GM12872 (cell line): ENCODE measurements at regions not wholly inside any gene's neighbourhood (a gene's known extent, or its start where the extent isn't known, plus 50 kb on each side); places are given as distances from the start of the nearest gene placed in this dataset.

Source experiments
- CTCF ChIP-seq: IDR thresholded peaks from 3 replicates; pipeline ENCODE4 v1.5.1; 2011; ENCODE audit warnings: low read depth, mild to moderate bottlenecking, low read length, moderate library complexity; ENCODE audit not compliant: insufficient read depth

GRCh38 chr2:106978647-106979046, 92.7 kb upstream of the ST6GAL2 start:
- TF ChIP-seq CTCF = no peak

- TF ChIP-seq CTCF = no peak
These were observed 95.5 kb upstream of the ST6GAL2 start for GRCh38 chr2:106981491-106981890.

- no peak for TF ChIP-seq CTCF
These were observed 96.4 kb upstream of the ST6GAL2 start for GRCh38 chr2:106982350-106982749.

GRCh38 chr2:106983305-106983704, 97.3 kb upstream of the ST6GAL2 start:
- TF ChIP-seq CTCF = no peak

- no peak for TF ChIP-seq CTCF
These were observed 102.4 kb upstream of the ST6GAL2 start for GRCh38 chr2:106988361-106988760.

GRCh38 chr2:106990297-106990696, 104.3 kb upstream of the ST6GAL2 start:
- no peak for TF ChIP-seq CTCF

GRCh38 chr2:106991866-106992265, 105.9 kb upstream of the ST6GAL2 start:
- no peak for TF ChIP-seq CTCF

- TF ChIP-seq CTCF = no peak
These were observed 109.6 kb upstream of the ST6GAL2 start for GRCh38 chr2:106995556-106995955.
